ENCODE measurements at regions not wholly inside any gene's neighbourhood (a gene's known extent, or its start where the extent isn't known, plus 50 kb on each side); places are given as distances from the start of the nearest gene placed in this dataset.

- no peaks in the 10 kb centered on the region for H3K4me1 ChIP-seq (ENCODE audit: insufficient read depth, low read length)
- H3K4me3 ChIP-seq (ENCODE audit: low read depth in 1 of 2, low read length in 2 of 2): no peak overlapping the region
- no peaks in the 10 kb centered on the region for H3K27me3 ChIP-seq (ENCODE audit: insufficient read depth, low read length, poor library complexity)
- TF ChIP-seq CTCF (IDR thresholded peaks at IDR 0.05; ENCODE audit: borderline replicate concordance, extremely low read depth, low read length, poor library complexity, severe bottlenecking) (no peak), EZH2 (IDR thresholded peaks at IDR 0.05; ENCODE audit: borderline replicate concordance, low read depth, low read length, severe bottlenecking) (no peak)
- H3K9me3 ChIP-seq (ENCODE audit: insufficient read depth, low read length, severe bottlenecking): no peaks in the 10 kb centered on the region
- no peak overlapping the region for H2AFZ ChIP-seq (ENCODE audit: low read depth, low read length)
- no peaks in the 10 kb centered on the region for H3K79me2 ChIP-seq (ENCODE audit: insufficient read depth, low read length)
- H3K4me2 ChIP-seq (ENCODE audit: insufficient read depth, low read length): no peak overlapping the region
- no peak for ATAC-seq (ENCODE audit: insufficient read depth, low read depth)
- H3K36me3 ChIP-seq (ENCODE audit: insufficient read depth, low read length): no peaks in the 10 kb centered on the region
- DNase-seq: no peak
- H3K27ac ChIP-seq (ENCODE audit: low read length): no peak overlapping the region
- H3K9ac ChIP-seq (ENCODE audit: low read depth, low read length): no peak overlapping the region
- no peaks in the 10 kb centered on the region for H4K20me1 ChIP-seq (ENCODE audit: insufficient read depth, low read length)
Measured at GRCh38 chr3:94248042-94248441, 185.2 kb downstream of the NSUN3 start.

- H3K27me3 ChIP-seq (ENCODE audit: insufficient read depth, low read length, poor library complexity): no peaks in the 10 kb centered on the region
- no peak overlapping the region for H2AFZ ChIP-seq (ENCODE audit: low read depth, low read length)
- ATAC-seq (ENCODE audit: insufficient read depth, low read depth) (peak; percentile 75), DNase-seq (peak; percentile 63)
- H3K4me1 ChIP-seq (ENCODE audit: insufficient read depth, low read length): no peaks in the 10 kb centered on the region
- H3K4me3 ChIP-seq (ENCODE audit: low read depth in 1 of 2, low read length in 2 of 2): no peak overlapping the region
- peak; percentile 91 for TF ChIP-seq CTCF (IDR thresholded peaks at IDR 0.05; ENCODE audit: borderline replicate concordance, extremely low read depth, low read length, poor library complexity, severe bottlenecking)
- no peak for TF ChIP-seq EZH2 (IDR thresholded peaks at IDR 0.05; ENCODE audit: borderline replicate concordance, low read depth, low read length, severe bottlenecking)
- H3K79me2 ChIP-seq (ENCODE audit: insufficient read depth, low read length): no peaks in the 10 kb centered on the region
- no peaks in the 10 kb centered on the region for H4K20me1 ChIP-seq (ENCODE audit: insufficient read depth, low read length)
- H3K9me3 ChIP-seq (ENCODE audit: insufficient read depth, low read length, severe bottlenecking): no peaks in the 10 kb centered on the region
- H3K9ac ChIP-seq (ENCODE audit: low read depth, low read length): no peak overlapping the region
- no peaks in the 10 kb centered on the region for H3K36me3 ChIP-seq (ENCODE audit: insufficient read depth, low read length)
- H3K27ac ChIP-seq (ENCODE audit: low read length): no peak overlapping the region
- no peak overlapping the region for H3K4me2 ChIP-seq (ENCODE audit: insufficient read depth, low read length)
Measured at GRCh38 chr3:94249491-94250079, 186.7 kb downstream of the NSUN3 start.

- H3K4me2 ChIP-seq (ENCODE audit: insufficient read depth, low read length): no peak overlapping the region
- no peak for TF ChIP-seq EZH2 (IDR thresholded peaks at IDR 0.05; ENCODE audit: borderline replicate concordance, low read depth, low read length, severe bottlenecking)
- no peak for TF ChIP-seq CTCF (IDR thresholded peaks at IDR 0.05; ENCODE audit: borderline replicate concordance, extremely low read depth, low read length, poor library complexity, severe bottlenecking)
- no peaks in the 10 kb centered on the region for H3K36me3 ChIP-seq (ENCODE audit: insufficient read depth, low read length)
- H3K79me2 ChIP-seq (ENCODE audit: insufficient read depth, low read length): no peaks in the 10 kb centered on the region
- DNase-seq (no peak), ATAC-seq (ENCODE audit: insufficient read depth, low read depth) (no peak)
- H3K4me3 ChIP-seq (ENCODE audit: low read depth in 1 of 2, low read length in 2 of 2): no peak overlapping the region
- H2AFZ ChIP-seq (ENCODE audit: low read depth, low read length): no peak overlapping the region
- no peaks in the 10 kb centered on the region for H3K4me1 ChIP-seq (ENCODE audit: insufficient read depth, low read length)
- no peak overlapping the region for H3K9ac ChIP-seq (ENCODE audit: low read depth, low read length)
- H3K9me3 ChIP-seq (ENCODE audit: insufficient read depth, low read length, severe bottlenecking): no peaks in the 10 kb centered on the region
- H3K27ac ChIP-seq (ENCODE audit: low read length): no peak overlapping the region
- no peaks in the 10 kb centered on the region for H3K27me3 ChIP-seq (ENCODE audit: insufficient read depth, low read length, poor library complexity)
- no peaks in the 10 kb centered on the region for H4K20me1 ChIP-seq (ENCODE audit: insufficient read depth, low read length)
Measured at GRCh38 chr3:94251566-94251965, 188.7 kb downstream of the NSUN3 start.

Measured in DND-41 (cell line).